ENCODE measurements at regions not wholly inside any gene's neighbourhood (a gene's known extent, or its start where the extent isn't known, plus 50 kb on each side); places are given as distances from the start of the nearest gene placed in this dataset.
"Not testable (repeated sequence)": the region's sequence is repeated elsewhere in the genome, so short reads cannot be mapped to it uniquely, and the experiment has no call there.

DNA sequence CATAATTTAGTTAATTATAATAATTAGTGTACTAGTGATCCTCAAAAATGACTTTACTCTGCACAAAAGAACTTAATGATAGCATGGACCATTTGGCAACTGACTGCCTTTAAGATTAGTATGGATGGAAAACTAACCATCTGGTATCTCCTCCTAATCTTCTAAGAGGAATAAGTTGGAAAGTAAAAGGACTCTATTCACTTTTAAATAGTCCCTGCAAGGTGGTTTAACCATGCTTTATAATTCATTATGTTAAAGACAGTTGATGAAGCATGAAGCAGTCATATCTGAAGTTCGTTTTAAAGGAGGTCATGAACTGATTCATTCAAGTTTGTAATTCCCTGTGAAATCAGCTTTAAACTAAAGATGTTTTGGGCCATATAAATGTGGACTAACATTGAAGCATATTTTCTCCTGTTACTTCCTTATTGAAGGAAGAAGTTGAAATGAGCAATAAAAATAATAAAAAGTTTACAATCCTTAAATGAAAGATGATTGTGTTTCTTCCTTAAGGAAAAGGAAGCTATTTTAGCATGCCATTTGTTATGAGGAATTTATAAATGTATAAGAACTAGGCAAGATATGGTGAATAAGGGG lies 446.0 kb downstream of the XIRP2 start:
- Histone ChIP-seq H3K4me3 (no peak overlapping the region), H3K36me3 (no peaks in the 10 kb centered on the region), H3K4me1 (peaks cover 4% of the 10 kb centered on the region), H3K9me3 (no peaks in the 10 kb centered on the region), H3K27me3 (no peaks in the 10 kb centered on the region), H3K9ac (ENCODE audit: low read depth in 2 of 2, low read length in 2 of 2) (no peak overlapping the region), H3K27ac (peak overlapping the region; percentile 53)
- TF ChIP-seq, protein P1, sequence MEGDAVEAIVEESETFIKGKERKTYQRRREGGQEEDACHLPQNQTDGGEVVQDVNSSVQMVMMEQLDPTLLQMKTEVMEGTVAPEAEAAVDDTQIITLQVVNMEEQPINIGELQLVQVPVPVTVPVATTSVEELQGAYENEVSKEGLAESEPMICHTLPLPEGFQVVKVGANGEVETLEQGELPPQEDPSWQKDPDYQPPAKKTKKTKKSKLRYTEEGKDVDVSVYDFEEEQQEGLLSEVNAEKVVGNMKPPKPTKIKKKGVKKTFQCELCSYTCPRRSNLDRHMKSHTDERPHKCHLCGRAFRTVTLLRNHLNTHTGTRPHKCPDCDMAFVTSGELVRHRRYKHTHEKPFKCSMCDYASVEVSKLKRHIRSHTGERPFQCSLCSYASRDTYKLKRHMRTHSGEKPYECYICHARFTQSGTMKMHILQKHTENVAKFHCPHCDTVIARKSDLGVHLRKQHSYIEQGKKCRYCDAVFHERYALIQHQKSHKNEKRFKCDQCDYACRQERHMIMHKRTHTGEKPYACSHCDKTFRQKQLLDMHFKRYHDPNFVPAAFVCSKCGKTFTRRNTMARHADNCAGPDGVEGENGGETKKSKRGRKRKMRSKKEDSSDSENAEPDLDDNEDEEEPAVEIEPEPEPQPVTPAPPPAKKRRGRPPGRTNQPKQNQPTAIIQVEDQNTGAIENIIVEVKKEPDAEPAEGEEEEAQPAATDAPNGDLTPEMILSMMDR (IDR thresholded peaks at IDR 0.05), result no peak
- intact Hi-C loops (cut with DNase I), result no loop called here
- DNase-seq, result no peak

DNA sequence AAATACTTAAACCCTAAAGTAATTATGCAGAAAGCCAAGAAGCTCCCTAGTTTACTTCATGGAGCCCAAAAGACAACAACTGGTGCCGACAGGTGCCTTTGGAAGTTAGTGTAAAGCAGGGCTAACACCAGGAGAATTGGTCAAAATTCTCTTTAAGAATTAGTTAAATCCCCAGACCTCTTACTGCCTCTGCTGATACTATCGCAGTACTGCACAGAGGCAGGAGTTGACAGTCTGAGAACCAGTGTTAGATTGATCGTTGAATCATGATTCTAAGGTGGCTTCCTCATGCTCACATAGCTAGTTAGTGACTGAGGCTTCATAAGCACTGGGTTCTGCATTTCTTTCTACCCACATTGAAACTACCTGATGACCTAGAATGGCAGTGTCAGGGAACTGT lies 445.0 kb downstream of the XIRP2 start:
- Histone ChIP-seq H3K27me3 (no peaks in the 10 kb centered on the region), H3K27ac (peak overlapping the region; percentile 53), H3K9ac (ENCODE audit: low read depth in 2 of 2, low read length in 2 of 2) (peak overlapping the region in 1 of 2 donors; percentile 53), H3K4me3 (no peak overlapping the region), H3K4me1 (peaks cover 4% of the 10 kb centered on the region), H3K36me3 (no peaks in the 10 kb centered on the region), H3K9me3 (no peaks in the 10 kb centered on the region)
- DNase-seq, result no peak
- TF ChIP-seq, protein P1 (IDR thresholded peaks at IDR 0.05), result no peak
- intact Hi-C loops (cut with DNase I), result no loop called here

DNA sequence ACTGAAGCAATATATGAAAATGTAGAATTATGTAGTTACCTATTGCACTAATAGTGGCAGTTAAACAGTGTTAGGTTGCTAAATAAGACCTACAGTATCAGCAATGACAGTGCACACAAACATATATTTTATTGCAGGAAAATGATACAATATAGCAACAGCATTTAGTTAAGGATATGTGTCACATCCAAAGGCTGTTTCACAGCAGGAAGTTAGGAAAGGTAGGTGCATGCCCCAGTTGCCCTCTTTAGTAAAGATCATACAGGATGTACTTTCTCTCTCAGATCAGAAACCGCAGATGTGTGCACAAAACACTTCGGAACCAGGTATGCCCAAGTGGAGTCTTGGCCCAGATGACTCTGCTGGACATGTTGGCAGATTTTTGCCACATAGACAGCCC lies 444.1 kb downstream of the XIRP2 start:
- Histone ChIP-seq H3K9ac (ENCODE audit: low read depth in 2 of 2, low read length in 2 of 2) (peak overlapping the region in 1 of 2 donors; percentile 53), H3K27me3 (no peaks in the 10 kb centered on the region), H3K36me3 (no peaks in the 10 kb centered on the region), H3K4me1 (peaks cover 4% of the 10 kb centered on the region), H3K9me3 (no peaks in the 10 kb centered on the region), H3K27ac (peak overlapping the region; percentile 53), H3K4me3 (no peak overlapping the region)
- peak; percentile 27 for DNase-seq
- intact Hi-C loops (cut with DNase I), result no loop called here
- TF ChIP-seq, protein P1 (IDR thresholded peaks at IDR 0.05), result no peak

DNA sequence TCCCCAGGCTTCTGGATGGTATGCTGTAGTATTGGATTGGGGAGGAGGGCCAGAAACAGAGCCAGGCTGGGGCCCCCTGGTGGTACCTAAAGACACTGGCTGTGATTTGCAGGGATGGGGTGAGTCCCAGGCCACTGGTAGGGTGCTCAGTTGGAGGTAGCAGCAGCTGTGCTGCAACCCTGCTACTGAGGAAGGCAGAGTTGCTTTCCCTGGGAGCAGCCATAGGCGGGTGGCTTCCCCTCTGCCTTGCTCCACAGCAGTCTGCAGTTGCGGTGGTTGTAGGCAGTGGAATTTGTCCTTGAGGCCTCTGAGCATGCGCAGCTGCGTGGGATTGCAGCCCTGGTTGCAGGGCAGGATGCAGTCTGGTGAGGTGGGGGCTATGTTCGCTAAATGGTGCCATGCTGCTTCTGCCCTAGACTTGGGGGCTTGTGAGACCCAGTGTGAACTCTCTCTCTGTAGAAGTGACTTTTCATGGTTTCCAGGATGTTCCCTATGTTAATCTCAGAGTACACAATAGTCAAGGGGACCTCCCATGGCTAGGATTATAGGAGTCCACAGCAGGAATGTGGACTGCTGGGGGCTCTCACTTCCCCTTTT lies 443.5 kb downstream of the XIRP2 start:
- H3K36me3 ChIP-seq, result no peaks in the 10 kb centered on the region
- TF ChIP-seq, protein P1 (IDR thresholded peaks at IDR 0.05), result no peak
- DNase-seq, result peak; percentile 27
- peak overlapping the region in 1 of 2 donors; percentile 53 for H3K9ac ChIP-seq (ENCODE audit: low read depth in 2 of 2, low read length in 2 of 2)
- intact Hi-C loops (cut with DNase I), result no loop called here
- H3K4me1 ChIP-seq, result peaks cover 4% of the 10 kb centered on the region
- H3K9me3 ChIP-seq, result no peaks in the 10 kb centered on the region
- no peaks in the 10 kb centered on the region for H3K27me3 ChIP-seq
- peak overlapping the region; percentile 53 for H3K27ac ChIP-seq
- no peak overlapping the region for H3K4me3 ChIP-seq

DNA sequence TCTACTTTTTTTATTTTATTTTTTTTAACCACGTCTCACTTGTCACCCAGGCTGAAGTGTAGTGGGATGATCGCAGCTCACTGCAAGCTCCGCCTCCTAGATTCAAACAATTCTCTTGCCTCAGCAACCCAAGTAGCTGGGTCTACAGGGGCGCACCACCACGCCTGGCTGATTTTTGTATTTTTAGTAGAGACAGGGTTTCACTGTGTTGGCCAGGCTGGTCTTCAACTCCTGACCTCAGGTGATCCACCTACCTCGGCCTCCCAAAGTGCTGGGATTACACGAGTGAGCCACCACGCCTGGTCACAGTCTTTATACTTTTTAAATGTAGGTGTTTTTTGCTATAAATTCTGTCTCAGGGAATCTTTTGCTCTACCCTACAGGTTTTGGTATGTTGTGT lies 440.5 kb downstream of the XIRP2 start:
- H3K9me3 ChIP-seq; H3K27me3 ChIP-seq; H3K36me3 ChIP-seq; H3K9ac ChIP-seq (ENCODE audit: low read depth in 2 of 2, low read length in 2 of 2); intact Hi-C loops (cut with DNase I); H3K4me1 ChIP-seq; H3K27ac ChIP-seq; DNase-seq; H3K4me3 ChIP-seq: not testable (repeated sequence)

DNA sequence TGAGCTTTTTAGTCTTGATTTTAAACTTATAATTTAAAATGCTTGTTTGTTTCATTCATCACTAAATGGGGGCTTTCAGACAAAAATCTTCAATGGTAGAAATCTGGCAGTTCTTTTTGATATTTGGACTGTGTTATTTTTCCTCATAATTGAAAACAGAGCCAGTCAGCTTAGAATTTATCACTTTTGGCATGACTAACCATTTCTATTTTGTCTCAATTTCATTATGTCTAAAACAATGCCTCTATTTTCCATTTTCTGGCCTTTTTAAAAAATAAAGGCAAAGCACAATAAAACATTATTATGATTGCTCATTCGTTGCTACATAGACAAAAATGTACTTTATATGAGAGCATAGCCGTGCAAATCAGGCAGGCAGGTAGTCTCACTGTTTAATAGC lies 434.5 kb downstream of the XIRP2 start:
- Histone ChIP-seq H3K36me3 (no peaks in the 10 kb centered on the region), H3K27me3 (no peaks in the 10 kb centered on the region), H3K4me3 (no peak overlapping the region), H3K9me3 (no peaks in the 10 kb centered on the region), H3K27ac (no peak overlapping the region), H3K4me1 (no peaks in the 10 kb centered on the region), H3K9ac (ENCODE audit: low read depth in 2 of 2, low read length in 2 of 2) (no peak overlapping the region)
- intact Hi-C loops (cut with DNase I), result no loop called here
- no peak for DNase-seq
- TF ChIP-seq, protein P1 (IDR thresholded peaks at IDR 0.05), result no peak
